HEK293T (cell line): ENCODE measurements at regions not wholly inside any gene's neighbourhood (a gene's known extent, or its start where the extent isn't known, plus 50 kb on each side); places are given as distances from the start of the nearest gene placed in this dataset.

Source experiments
- HDGF ChIP-seq: fragments of 450-650 bp; IDR thresholded peaks from 2 replicates; pipeline ENCODE4 v1.6.1; 2017; ENCODE audit warnings: antibody characterized with exemption, borderline replicate concordance
- NFRKB ChIP-seq: fragments of 450-650 bp; IDR thresholded peaks from 2 replicates; pipeline ENCODE4 v1.6.1; 2016; ENCODE audit warnings: mild to moderate bottlenecking, moderate library complexity
- PKNOX1 ChIP-seq: fragments of 450-650 bp; IDR thresholded peaks from 2 replicates; pipeline ENCODE4 v1.6.1; 2016
- SP1 ChIP-seq: fragments of 450-650 bp; IDR thresholded peaks from 2 replicates; pipeline ENCODE4 v1.6.1; 2017
- SUZ12 ChIP-seq: fragments of 450-650 bp; IDR thresholded peaks from 2 replicates; pipeline ENCODE4 v1.6.1; 2016; ENCODE audit warnings: mild to moderate bottlenecking

GRCh38 chr2:128556633-128557032 is 238.0 kb upstream of the HS6ST1 start:
- TF ChIP-seq PKNOX1 = no peak
- no peak for TF ChIP-seq NFRKB
- no peak for TF ChIP-seq SUZ12
- TF ChIP-seq HDGF = no peak
- no peak for TF ChIP-seq SP1
